ENCODE measurements at regions not wholly inside any gene's neighbourhood (a gene's known extent, or its start where the extent isn't known, plus 50 kb on each side); places are given as distances from the start of the nearest gene placed in this dataset.

DNA sequence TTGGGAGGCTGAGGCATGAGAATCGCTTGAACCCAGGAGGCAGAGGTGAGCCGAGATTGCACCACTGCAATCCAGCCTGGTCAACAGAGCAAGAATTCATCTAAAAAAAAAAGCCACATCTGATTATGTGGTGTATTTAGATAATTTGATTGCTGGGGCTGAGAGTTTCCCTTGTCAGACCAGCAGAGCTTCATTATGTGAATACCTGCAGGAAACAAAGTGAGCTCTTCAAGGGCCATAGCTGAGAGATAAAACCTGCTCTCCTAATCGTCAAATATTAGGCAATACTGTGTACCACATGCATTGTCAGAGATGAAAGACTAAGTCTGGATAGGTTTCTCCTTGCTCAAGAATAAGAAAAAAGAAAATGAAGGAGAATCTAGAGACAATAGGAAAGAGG, 800.0 kb upstream of the IGFBP7 start:
- H3K36me3 ChIP-seq = no peaks in the 10 kb centered on the region
- H3K9me3 ChIP-seq = no peaks in the 10 kb centered on the region
- no peaks in the 10 kb centered on the region for H3K27me3 ChIP-seq
- no peak for DNase-seq
- no peaks in the 10 kb centered on the region for H3K4me1 ChIP-seq
- no peak overlapping the region for H3K4me3 ChIP-seq
- intact Hi-C loops (cut with DNase I) = no loop called here
- ATAC-seq = no peak
- TF ChIP-seq, protein P1, sequence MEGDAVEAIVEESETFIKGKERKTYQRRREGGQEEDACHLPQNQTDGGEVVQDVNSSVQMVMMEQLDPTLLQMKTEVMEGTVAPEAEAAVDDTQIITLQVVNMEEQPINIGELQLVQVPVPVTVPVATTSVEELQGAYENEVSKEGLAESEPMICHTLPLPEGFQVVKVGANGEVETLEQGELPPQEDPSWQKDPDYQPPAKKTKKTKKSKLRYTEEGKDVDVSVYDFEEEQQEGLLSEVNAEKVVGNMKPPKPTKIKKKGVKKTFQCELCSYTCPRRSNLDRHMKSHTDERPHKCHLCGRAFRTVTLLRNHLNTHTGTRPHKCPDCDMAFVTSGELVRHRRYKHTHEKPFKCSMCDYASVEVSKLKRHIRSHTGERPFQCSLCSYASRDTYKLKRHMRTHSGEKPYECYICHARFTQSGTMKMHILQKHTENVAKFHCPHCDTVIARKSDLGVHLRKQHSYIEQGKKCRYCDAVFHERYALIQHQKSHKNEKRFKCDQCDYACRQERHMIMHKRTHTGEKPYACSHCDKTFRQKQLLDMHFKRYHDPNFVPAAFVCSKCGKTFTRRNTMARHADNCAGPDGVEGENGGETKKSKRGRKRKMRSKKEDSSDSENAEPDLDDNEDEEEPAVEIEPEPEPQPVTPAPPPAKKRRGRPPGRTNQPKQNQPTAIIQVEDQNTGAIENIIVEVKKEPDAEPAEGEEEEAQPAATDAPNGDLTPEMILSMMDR (IDR thresholded peaks at IDR 0.05) = no peak
- H3K27ac ChIP-seq = no peak overlapping the region

DNA sequence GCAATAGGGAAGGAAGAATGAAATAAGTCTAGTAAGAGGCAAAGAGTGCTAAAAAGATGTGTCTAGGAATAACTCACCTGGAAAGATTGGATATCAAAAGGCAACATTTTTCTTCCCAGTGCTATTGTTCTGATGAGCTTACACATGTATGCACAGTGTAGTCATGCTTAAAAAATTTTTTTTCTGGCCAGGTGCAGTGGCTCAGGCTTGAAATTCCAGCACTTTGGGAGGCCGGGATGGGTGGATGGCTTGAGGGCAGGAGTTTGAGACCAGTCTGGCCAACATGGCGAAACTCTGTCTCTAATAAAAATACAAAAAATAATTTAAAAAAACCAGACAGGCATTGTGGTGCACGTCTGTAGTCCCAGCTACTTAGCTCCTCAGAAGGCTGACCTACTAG, 795.8 kb upstream of the IGFBP7 start:
- no peak overlapping the region for H3K27ac ChIP-seq
- DNase-seq = no peak
- intact Hi-C loops (cut with DNase I) = no loop called here
- H3K27me3 ChIP-seq = no peaks in the 10 kb centered on the region
- no peaks in the 10 kb centered on the region for H3K36me3 ChIP-seq
- no peaks in the 10 kb centered on the region for H3K9me3 ChIP-seq
- TF ChIP-seq, protein P1 (IDR thresholded peaks at IDR 0.05) = no peak
- no peaks in the 10 kb centered on the region for H3K4me1 ChIP-seq
- no peak for ATAC-seq
- H3K4me3 ChIP-seq = no peak overlapping the region

DNA sequence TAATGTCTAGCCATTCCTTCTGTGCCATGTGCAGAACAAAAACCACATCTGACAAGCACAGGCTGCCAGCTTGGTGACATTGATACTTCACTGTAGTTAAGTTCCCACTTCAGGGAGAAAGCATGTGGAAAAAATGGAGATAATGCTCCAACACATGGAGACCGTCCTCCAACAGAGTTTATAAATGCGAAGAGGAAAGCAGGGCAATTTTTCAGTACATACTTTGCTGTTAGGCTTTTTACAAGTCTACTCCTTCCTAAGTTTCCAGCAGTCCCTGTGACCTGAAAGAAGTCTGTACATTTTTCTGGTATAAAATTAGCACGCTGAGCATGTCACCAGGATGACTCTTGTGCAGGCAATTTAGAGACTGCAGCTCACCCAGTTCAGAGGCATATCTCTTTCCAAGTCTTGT, 766.9 kb upstream of the IGFBP7 start:
- Histone ChIP-seq H3K9me3 (no peaks in the 10 kb centered on the region), H3K27ac (no peak overlapping the region), H3K36me3 (no peaks in the 10 kb centered on the region), H3K27me3 (no peaks in the 10 kb centered on the region), H3K4me3 (no peak overlapping the region), H3K4me1 (no peaks in the 10 kb centered on the region)
- no peak for ATAC-seq
- no peak for DNase-seq
- intact Hi-C loops (cut with DNase I) = no loop called here
- TF ChIP-seq, protein P1 (IDR thresholded peaks at IDR 0.05) = no peak

DNA sequence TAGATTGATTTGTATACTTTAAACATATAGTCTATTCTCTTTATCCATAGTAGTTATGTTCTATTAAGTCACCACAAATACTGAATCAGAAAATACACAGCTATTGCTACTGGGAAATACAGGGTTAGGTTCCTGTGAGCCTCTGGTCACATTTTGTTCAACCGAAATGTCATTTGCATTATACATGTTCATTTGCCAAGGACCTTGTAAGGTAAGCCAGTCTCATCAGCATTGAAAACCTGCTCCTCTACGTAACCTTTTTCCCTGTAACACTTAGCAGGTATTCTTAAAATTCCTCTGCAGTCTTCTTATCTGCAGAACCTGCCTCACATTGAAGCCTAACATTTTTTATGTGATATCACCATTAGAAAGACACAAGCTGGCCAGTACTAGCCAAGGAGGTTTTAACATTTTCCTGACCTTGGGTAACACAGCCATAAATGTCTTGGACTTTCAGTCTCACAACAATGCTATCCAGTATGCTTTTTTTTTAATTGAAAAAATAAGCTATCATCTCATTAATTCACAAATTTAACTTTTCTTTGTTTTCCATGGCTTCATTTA, 765.7 kb upstream of the IGFBP7 start:
- no peak overlapping the region for H3K27ac ChIP-seq
- no peaks in the 10 kb centered on the region for H3K9me3 ChIP-seq
- intact Hi-C loops (cut with DNase I) = no loop called here
- no peaks in the 10 kb centered on the region for H3K36me3 ChIP-seq
- no peaks in the 10 kb centered on the region for H3K27me3 ChIP-seq
- H3K4me1 ChIP-seq = no peaks in the 10 kb centered on the region
- H3K4me3 ChIP-seq = no peak overlapping the region
- ATAC-seq (no peak), DNase-seq (no peak)
- TF ChIP-seq, protein P1 (IDR thresholded peaks at IDR 0.05) = no peak

DNA sequence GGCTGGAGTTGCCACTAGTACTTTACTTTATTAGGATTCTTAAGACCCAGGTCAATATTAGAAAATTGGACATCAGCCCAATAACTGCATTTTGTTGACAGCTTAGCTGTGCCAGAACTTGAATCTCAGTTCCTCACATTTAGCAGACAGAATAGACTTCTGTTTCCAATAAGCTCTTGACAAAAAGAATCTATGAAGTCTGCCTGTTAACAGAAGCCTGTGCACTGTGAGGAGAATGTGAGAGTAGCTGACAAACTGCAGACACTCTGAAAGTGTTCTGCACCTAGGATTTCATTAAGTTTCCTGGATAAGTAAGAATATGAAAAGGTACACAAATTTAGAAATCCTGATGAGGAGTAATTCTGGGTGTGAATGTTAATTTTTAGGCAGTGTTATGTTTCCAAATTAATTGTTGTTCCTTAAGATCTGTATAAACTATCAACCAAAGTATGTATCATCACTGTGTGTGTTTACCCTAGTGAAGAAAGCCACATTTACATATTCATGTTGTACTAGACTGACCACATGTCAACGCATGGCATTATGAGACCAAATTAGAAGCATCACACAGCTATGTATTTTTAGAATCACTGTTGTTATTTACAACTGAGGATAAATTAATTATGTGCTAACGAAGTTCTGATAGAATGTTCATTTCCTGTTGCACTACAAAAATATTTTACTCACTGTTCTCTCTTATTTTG, 756.4 kb upstream of the IGFBP7 start:
- DNase-seq (no peak), ATAC-seq (no peak)
- Histone ChIP-seq H3K27me3 (no peaks in the 10 kb centered on the region), H3K4me3 (no peak overlapping the region), H3K9me3 (no peaks in the 10 kb centered on the region), H3K4me1 (no peaks in the 10 kb centered on the region), H3K27ac (no peak overlapping the region), H3K36me3 (no peaks in the 10 kb centered on the region)
- intact Hi-C loops (cut with DNase I) = no loop called here
- TF ChIP-seq, protein P1 (IDR thresholded peaks at IDR 0.05) = no peak

All from left lung (tissue), 4 donors.